Neural progenitor cell (in vitro differentiated cells): ENCODE measurements at regions not wholly inside any gene's neighbourhood (a gene's known extent, or its start where the extent isn't known, plus 50 kb on each side); places are given as distances from the start of the nearest gene placed in this dataset.

Experiments used
- DNase-seq: peaks from one replicate; pipeline ENCODE4 v3.0.0-alpha.2; 2016; ENCODE audit warnings: low spot score
- H2AFZ ChIP-seq: fragments of 200-600 bp; sonication (generic); replicated peaks from 2 replicates; pipeline ENCODE4 v1.6.1; 2016; ENCODE audit warnings: antibody characterized with exemption
- H3F3A ChIP-seq: fragments of 200-600 bp; sonication (generic); 2 replicates; pipeline ENCODE4 v1.6.1; 2016; ENCODE audit warnings: antibody characterized with exemption, low read depth
- H3K27ac ChIP-seq: fragments of 200-600 bp; sonication (generic); 2 replicates; pipeline ENCODE4 v1.5.1; 2016; ENCODE audit warnings: mild to moderate bottlenecking
- H3K27me3 ChIP-seq: fragments of 200-600 bp; sonication (generic); 2 replicates; pipeline ENCODE4 v1.6.1; 2016; ENCODE audit warnings: mild to moderate bottlenecking, moderate library complexity
- H3K36me3 ChIP-seq: fragments of 200-600 bp; sonication (generic); 2 replicates; pipeline ENCODE4 v1.5.1; 2016
- H3K4me1 ChIP-seq: fragments of 200-600 bp; sonication (generic); 2 replicates; pipeline ENCODE4 v1.6.1; 2016; ENCODE audit warnings: mixed run types
- H3K4me2 ChIP-seq: fragments of 200-600 bp; sonication (generic); 2 replicates; pipeline ENCODE4 v1.6.1; 2016
- H3K4me3 ChIP-seq: fragments of 200-600 bp; sonication (generic); 2 replicates; pipeline ENCODE4 v1.5.1; 2016
- H3K79me2 ChIP-seq: fragments of 200-600 bp; sonication (generic); 2 replicates; pipeline ENCODE4 v1.6.1; 2016; ENCODE audit warnings: low read depth
- H3K9ac ChIP-seq: fragments of 200-600 bp; sonication (generic); 2 replicates; pipeline ENCODE4 v1.6.1; 2016
- H3K9me3 ChIP-seq: fragments of 200-600 bp; sonication (generic); 2 replicates; pipeline ENCODE4 v1.5.1; 2016; ENCODE audit warnings: low read depth
- H4K20me1 ChIP-seq: fragments of 200-600 bp; sonication (generic); 2 replicates; pipeline ENCODE4 v1.6.1; 2016; ENCODE audit warnings: low read depth
- H3K27ac Mint-ChIP-seq: 3 replicates; pipeline ENCODE4 v1.8.0; 2021; ENCODE audit warnings: mixed read lengths
- H3K27me3 Mint-ChIP-seq: 2 replicates; pipeline ENCODE4 v1.8.0; 2022; ENCODE audit warnings: low read depth, mild to moderate bottlenecking, inconsistent platforms, moderate library complexity, mixed read lengths; ENCODE audit not compliant: insufficient read depth
- H3K36me3 Mint-ChIP-seq: 3 replicates; pipeline ENCODE4 v1.8.0; 2021; ENCODE audit warnings: mixed read lengths
- H3K4me1 Mint-ChIP-seq: 3 replicates; pipeline ENCODE4 v1.8.0; 2021; ENCODE audit warnings: mixed read lengths
- H3K4me3 Mint-ChIP-seq: 3 replicates; pipeline ENCODE4 v1.8.0; 2021; ENCODE audit warnings: mild to moderate bottlenecking, moderate library complexity, mixed read lengths
- H3K9me3 Mint-ChIP-seq: 3 replicates; pipeline ENCODE4 v1.8.0; 2020; ENCODE audit warnings: mixed read lengths
- CTCF ChIP-seq: fragments of 200-600 bp; sonication (generic); IDR thresholded peaks from 2 replicates; pipeline ENCODE4 v1.5.1; 2017; ENCODE audit warnings: antibody characterized with exemption, mild to moderate bottlenecking
- EZH2 ChIP-seq: fragments of 200-600 bp; sonication (generic); IDR thresholded peaks from 2 replicates; pipeline ENCODE4 v1.6.1; 2017; ENCODE audit warnings: antibody characterized with exemption, mild to moderate bottlenecking, moderate library complexity
- EZH2phosphoT487 ChIP-seq: fragments of 200-600 bp; sonication (generic); IDR thresholded peaks from 2 replicates; pipeline ENCODE4 v1.6.1; 2017; ENCODE audit warnings: antibody characterized with exemption

- Histone ChIP-seq H3K4me1 (peaks cover 9% of the 10 kb centered on the region), H3K4me2 (no peak overlapping the region), H3K9me3 (no peaks in the 10 kb centered on the region), H4K20me1 (no peaks in the 10 kb centered on the region), H3F3A (no peaks in the 10 kb centered on the region), H3K79me2 (no peaks in the 10 kb centered on the region), H3K4me3 (no peak overlapping the region), H3K27ac (no peak overlapping the region), H3K9ac (no peak overlapping the region), H2AFZ (peak overlapping the region; percentile 26), H3K36me3 (no peaks in the 10 kb centered on the region), H3K27me3 (no peaks in the 10 kb centered on the region)
- Mint-ChIP-seq H3K27me3 (peaks cover 6% of the 10 kb centered on the region), H3K27ac (no peak overlapping the region), H3K4me1 (no peaks in the 10 kb centered on the region), H3K4me3 (no peak overlapping the region), H3K9me3 (no peaks in the 10 kb centered on the region), H3K36me3 (no peaks in the 10 kb centered on the region)
- TF ChIP-seq EZH2 (no peak), CTCF (peak; percentile 78)
- peak; percentile 67 for DNase-seq
Measured at GRCh38 chr6:138007014-138007472, 100.2 kb downstream of the PERP start.

GRCh38 chr6:138008791-138009190 lies 98.4 kb downstream of the PERP start:
- Histone ChIP-seq H3K4me2 (no peak overlapping the region), H3F3A (no peaks in the 10 kb centered on the region), H3K9ac (no peak overlapping the region), H2AFZ (no peak overlapping the region), H3K9me3 (no peaks in the 10 kb centered on the region), H3K79me2 (no peaks in the 10 kb centered on the region), H3K36me3 (no peaks in the 10 kb centered on the region), H3K4me1 (peaks cover 9% of the 10 kb centered on the region), H3K27me3 (no peaks in the 10 kb centered on the region), H3K27ac (no peak overlapping the region), H4K20me1 (no peaks in the 10 kb centered on the region), H3K4me3 (no peak overlapping the region)
- no peaks in the 10 kb centered on the region for H3K36me3 Mint-ChIP-seq
- H3K4me3 Mint-ChIP-seq: no peak overlapping the region
- H3K27ac Mint-ChIP-seq: no peak overlapping the region
- no peaks in the 10 kb centered on the region for H3K9me3 Mint-ChIP-seq
- H3K4me1 Mint-ChIP-seq: no peaks in the 10 kb centered on the region
- no peak for TF ChIP-seq CTCF
- TF ChIP-seq EZH2: no peak
- no peak for DNase-seq
- H3K27me3 Mint-ChIP-seq: peaks cover 6% of the 10 kb centered on the region

GRCh38 chr6:138011413-138011812 lies 95.8 kb downstream of the PERP start:
- Mint-ChIP-seq H3K9me3 (no peaks in the 10 kb centered on the region), H3K36me3 (no peaks in the 10 kb centered on the region), H3K4me1 (no peaks in the 10 kb centered on the region), H3K27ac (no peak overlapping the region), H3K27me3 (peaks cover 6% of the 10 kb centered on the region), H3K4me3 (no peak overlapping the region)
- Histone ChIP-seq H3K79me2 (no peaks in the 10 kb centered on the region), H3K4me1 (peaks cover 3% of the 10 kb centered on the region), H3K4me2 (no peak overlapping the region), H3K4me3 (no peak overlapping the region), H3F3A (no peaks in the 10 kb centered on the region), H4K20me1 (no peaks in the 10 kb centered on the region), H3K27me3 (no peaks in the 10 kb centered on the region), H3K9me3 (no peaks in the 10 kb centered on the region), H3K36me3 (no peaks in the 10 kb centered on the region), H3K9ac (no peak overlapping the region), H3K27ac (no peak overlapping the region), H2AFZ (no peak overlapping the region)
- no peak for DNase-seq
- no peak for TF ChIP-seq EZH2phosphoT487
- no peak for TF ChIP-seq EZH2
- TF ChIP-seq CTCF: no peak

- H3K4me1 Mint-ChIP-seq: no peaks in the 10 kb centered on the region
- H3K4me2 ChIP-seq: no peak overlapping the region
- no peaks in the 10 kb centered on the region for H3K27me3 Mint-ChIP-seq
- H3K79me2 ChIP-seq: no peaks in the 10 kb centered on the region
- H3K9ac ChIP-seq: no peak overlapping the region
- H3K36me3 Mint-ChIP-seq: no peaks in the 10 kb centered on the region
- no peak overlapping the region for H3K4me3 Mint-ChIP-seq
- H4K20me1 ChIP-seq: no peaks in the 10 kb centered on the region
- no peaks in the 10 kb centered on the region for H3K9me3 Mint-ChIP-seq
- no peaks in the 10 kb centered on the region for H3K9me3 ChIP-seq
- H3F3A ChIP-seq: no peaks in the 10 kb centered on the region
- H3K27ac Mint-ChIP-seq: no peak overlapping the region
- H3K4me3 ChIP-seq: no peak overlapping the region
- H3K27me3 ChIP-seq: no peaks in the 10 kb centered on the region
- H2AFZ ChIP-seq: no peak overlapping the region
- H3K27ac ChIP-seq: no peak overlapping the region
- TF ChIP-seq EZH2: no peak
- no peak for TF ChIP-seq EZH2phosphoT487
- no peak for TF ChIP-seq CTCF
- no peak for DNase-seq
- no peaks in the 10 kb centered on the region for H3K36me3 ChIP-seq
- H3K4me1 ChIP-seq: peaks cover 3% of the 10 kb centered on the region
Measured at GRCh38 chr6:138012682-138013081, 94.5 kb downstream of the PERP start.
